ACHN (cell line): ENCODE measurements at regions not wholly inside any gene's neighbourhood (a gene's known extent, or its start where the extent isn't known, plus 50 kb on each side); places are given as distances from the start of the nearest gene placed in this dataset.
A peak's percentile ranks its signal among the peaks of the same experiment; 100 is the strongest.
"Not testable (repeated sequence)": the region's sequence is repeated elsewhere in the genome, so short reads cannot be mapped to it uniquely, and the experiment has no call there.

Source experiments
- DNase-seq: peaks from one replicate; pipeline ENCODE4 v3.0.0-alpha.2; 2015
- in situ Hi-C: cut with HindIII; loops from 2 replicates; pipeline ENCODE4 v1.10.0; 2017; ENCODE audit warnings: low sequenced_read_pairs, low pct_ligation_motif_present, low pct_unique_long_range_greater_than_20kb

GRCh38 chr3:106302451-106303221 is 433.8 kb upstream of the CBLB start:
- in situ Hi-C loops: no loop called here
- no peak for DNase-seq

GRCh38 chr3:106303766-106304165 is 435.0 kb upstream of the CBLB start:
- DNase-seq: no peak
- in situ Hi-C loops: no loop called here

GRCh38 chr3:106305127-106305526 is 436.3 kb upstream of the CBLB start:
- DNase-seq: no peak
- in situ Hi-C loops: no loop called here

- in situ Hi-C loops: no loop called here
- no peak for DNase-seq
These were observed 437.1 kb upstream of the CBLB start for GRCh38 chr3:106305882-106306435.

- DNase-seq: no peak
- in situ Hi-C loops: no loop called here
These were observed 440.5 kb upstream of the CBLB start for GRCh38 chr3:106309274-106309673.

GRCh38 chr3:106309798-106310197 is 441.0 kb upstream of the CBLB start:
- in situ Hi-C loops: not testable (repeated sequence)

GRCh38 chr3:106317141-106318055 is 448.6 kb upstream of the CBLB start:
- no peak for DNase-seq
- in situ Hi-C loops: no loop called here

More at GRCh38 chr3:106309798-106310197, 441.0 kb upstream of the CBLB start:
- DNase-seq: not testable (repeated sequence)

GRCh38 chr3:106321438-106321837 is 452.6 kb upstream of the CBLB start:
- in situ Hi-C loops, DNase-seq: not testable (repeated sequence)

GRCh38 chr3:106323586-106323985 is 454.8 kb upstream of the CBLB start:
- in situ Hi-C loops: no loop called here
- no peak for DNase-seq

- no peak for DNase-seq
- in situ Hi-C loops: no loop called here
These were observed 458.3 kb upstream of the CBLB start for GRCh38 chr3:106326941-106327695.

- in situ Hi-C loops: no loop called here
- no peak for DNase-seq
These were observed 458.8 kb upstream of the CBLB start for GRCh38 chr3:106327696-106328025.

- in situ Hi-C loops: no loop called here
- no peak for DNase-seq
These were observed 459.4 kb upstream of the CBLB start for GRCh38 chr3:106328224-106328623.

- no peak for DNase-seq
- in situ Hi-C loops: no loop called here
These were observed 460.7 kb upstream of the CBLB start for GRCh38 chr3:106329521-106329920.

GRCh38 chr3:106331636-106332035 is 462.8 kb upstream of the CBLB start:
- DNase-seq: no peak
- in situ Hi-C loops: no loop called here

- no peak for DNase-seq
- in situ Hi-C loops: no loop called here
These were observed 463.3 kb upstream of the CBLB start for GRCh38 chr3:106332129-106332528.

- peak; percentile 93 for DNase-seq
- in situ Hi-C loops: no loop called here
These were observed 464.1 kb upstream of the CBLB start for GRCh38 chr3:106332884-106333283.

GRCh38 chr3:106333911-106334618 is 465.3 kb upstream of the CBLB start:
- DNase-seq: peak; percentile 57
- in situ Hi-C loops: no loop called here

GRCh38 chr3:106336619-106337018 is 467.8 kb upstream of the CBLB start:
- DNase-seq: no peak
- in situ Hi-C loops: no loop called here
